ENCODE measurements at regions not wholly inside any gene's neighbourhood (a gene's known extent, or its start where the extent isn't known, plus 50 kb on each side); places are given as distances from the start of the nearest gene placed in this dataset.

DNA sequence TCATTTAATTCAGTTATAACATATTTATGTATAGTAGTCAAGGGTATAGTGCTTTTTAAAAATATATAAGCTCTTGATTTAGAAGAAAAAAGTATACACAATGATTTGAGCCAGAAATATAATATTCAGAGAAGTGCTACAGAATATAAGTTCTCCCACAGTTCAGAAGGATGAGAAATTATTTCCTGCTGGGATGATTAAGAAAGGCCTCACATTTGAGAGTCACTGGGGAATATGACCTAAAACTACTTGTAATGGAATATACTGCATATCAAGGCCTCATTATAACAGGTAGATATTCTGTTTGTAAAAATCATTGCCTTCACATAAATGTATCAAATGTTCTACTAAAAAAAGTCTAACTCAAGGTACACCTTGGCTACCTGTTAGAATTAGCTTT, 203.5 kb downstream of the MBD2 start:
- TF ChIP-seq CTCF (conservative IDR thresholded peaks at IDR 0.05; ENCODE audit: low read length): no peak
- TF ChIP-seq EZH2phosphoT487 (IDR thresholded peaks at IDR 0.05; ENCODE audit: borderline replicate concordance, low read depth, low read length): no peak
